Ishikawa (cell line): ENCODE measurements at regions not wholly inside any gene's neighbourhood (a gene's known extent, or its start where the extent isn't known, plus 50 kb on each side); places are given as distances from the start of the nearest gene placed in this dataset.

ENCODE experiments used
- CEBPB ChIP-seq: IDR thresholded peaks from 2 replicates; pipeline ENCODE4 v1.6.1; 2012
- CREB1 ChIP-seq: IDR thresholded peaks from 2 replicates; pipeline ENCODE4 v1.6.1; 2012; ENCODE audit warnings: low read depth
- EGR1 ChIP-seq: IDR thresholded peaks from 2 replicates; pipeline ENCODE4 v1.6.1; 2012
- EP300 ChIP-seq: IDR thresholded peaks from 2 replicates; pipeline ENCODE4 v1.6.1; 2012; ENCODE audit warnings: borderline replicate concordance
- FOXM1 ChIP-seq: IDR thresholded peaks from 2 replicates; pipeline ENCODE4 v1.6.1; 2012; ENCODE audit warnings: low read depth, borderline replicate concordance
- MAX ChIP-seq: IDR thresholded peaks from 2 replicates; pipeline ENCODE4 v1.6.1; 2012
- NFIC ChIP-seq: IDR thresholded peaks from 2 replicates; pipeline ENCODE4 v1.6.1; 2012
- RAD21 ChIP-seq: IDR thresholded peaks from 2 replicates; pipeline ENCODE4 v1.6.1; 2012; ENCODE audit warnings: low read depth
- REST ChIP-seq: IDR thresholded peaks from 2 replicates; pipeline ENCODE4 v1.6.1; 2012; ENCODE audit warnings: low read depth, mild to moderate bottlenecking
- TAF1 ChIP-seq: IDR thresholded peaks from 2 replicates; pipeline ENCODE4 v1.6.1; 2012; ENCODE audit warnings: low read depth, mild to moderate bottlenecking
- TCF12 ChIP-seq: IDR thresholded peaks from 2 replicates; pipeline ENCODE4 v1.6.1; 2012; ENCODE audit warnings: low read depth
- TEAD4 ChIP-seq: IDR thresholded peaks from 2 replicates; pipeline ENCODE4 v1.6.1; 2012
- USF1 ChIP-seq: IDR thresholded peaks from 2 replicates; pipeline ENCODE4 v1.6.1; 2012
- YY1 ChIP-seq: IDR thresholded peaks from 2 replicates; pipeline ENCODE4 v1.6.1; 2012; ENCODE audit warnings: low read depth
- ZBTB7A ChIP-seq: IDR thresholded peaks from 2 replicates; pipeline ENCODE4 v1.6.1; 2012; ENCODE audit warnings: low read depth

- TF ChIP-seq NFIC (no peak), CEBPB (no peak), CREB1 (no peak), YY1 (no peak), FOXM1 (no peak), MAX (no peak), TCF12 (no peak), USF1 (no peak), TAF1 (no peak), EP300 (no peak), EGR1 (no peak), RAD21 (no peak), REST (no peak), TEAD4 (no peak), ZBTB7A (no peak)
These were observed 226.0 kb downstream of the CHRM3 start for GRCh38 chr1:239612379-239612778.

GRCh38 chr1:239616673-239617072 lies 230.3 kb downstream of the CHRM3 start:
- TF ChIP-seq CREB1, result no peak
- TF ChIP-seq TCF12, result no peak
- TF ChIP-seq USF1, result no peak
- no peak for TF ChIP-seq MAX
- no peak for TF ChIP-seq REST

- no peak for TF ChIP-seq RAD21
- no peak for TF ChIP-seq NFIC
- TF ChIP-seq YY1, result no peak
- no peak for TF ChIP-seq TAF1
These were observed 230.9 kb downstream of the CHRM3 start for GRCh38 chr1:239617259-239617658.

GRCh38 chr1:239617731-239618130 lies 231.4 kb downstream of the CHRM3 start:
- TF ChIP-seq ZBTB7A, result no peak

- TF ChIP-seq TEAD4, result no peak
- TF ChIP-seq MAX, result no peak
- no peak for TF ChIP-seq CEBPB
These were observed 232.8 kb downstream of the CHRM3 start for GRCh38 chr1:239619190-239619589.

- TF ChIP-seq MAX (no peak), USF1 (no peak), ZBTB7A (no peak), FOXM1 (no peak), CREB1 (no peak), EGR1 (no peak), TCF12 (no peak)
These were observed 244.4 kb downstream of the CHRM3 start for GRCh38 chr1:239630767-239631166.

- TF ChIP-seq RAD21 (no peak), CEBPB (no peak), USF1 (no peak), FOXM1 (no peak), REST (no peak), EP300 (no peak), ZBTB7A (no peak), TCF12 (no peak), EGR1 (no peak), TAF1 (no peak), NFIC (no peak), CREB1 (no peak), MAX (no peak), TEAD4 (no peak), YY1 (no peak)
These were observed 247.1 kb downstream of the CHRM3 start for GRCh38 chr1:239633432-239633831.
